ENCODE measurements at regions not wholly inside any gene's neighbourhood (a gene's known extent, or its start where the extent isn't known, plus 50 kb on each side); places are given as distances from the start of the nearest gene placed in this dataset.
"Not testable (repeated sequence)": the region's sequence is repeated elsewhere in the genome, so short reads cannot be mapped to it uniquely, and the experiment has no call there.

DNA sequence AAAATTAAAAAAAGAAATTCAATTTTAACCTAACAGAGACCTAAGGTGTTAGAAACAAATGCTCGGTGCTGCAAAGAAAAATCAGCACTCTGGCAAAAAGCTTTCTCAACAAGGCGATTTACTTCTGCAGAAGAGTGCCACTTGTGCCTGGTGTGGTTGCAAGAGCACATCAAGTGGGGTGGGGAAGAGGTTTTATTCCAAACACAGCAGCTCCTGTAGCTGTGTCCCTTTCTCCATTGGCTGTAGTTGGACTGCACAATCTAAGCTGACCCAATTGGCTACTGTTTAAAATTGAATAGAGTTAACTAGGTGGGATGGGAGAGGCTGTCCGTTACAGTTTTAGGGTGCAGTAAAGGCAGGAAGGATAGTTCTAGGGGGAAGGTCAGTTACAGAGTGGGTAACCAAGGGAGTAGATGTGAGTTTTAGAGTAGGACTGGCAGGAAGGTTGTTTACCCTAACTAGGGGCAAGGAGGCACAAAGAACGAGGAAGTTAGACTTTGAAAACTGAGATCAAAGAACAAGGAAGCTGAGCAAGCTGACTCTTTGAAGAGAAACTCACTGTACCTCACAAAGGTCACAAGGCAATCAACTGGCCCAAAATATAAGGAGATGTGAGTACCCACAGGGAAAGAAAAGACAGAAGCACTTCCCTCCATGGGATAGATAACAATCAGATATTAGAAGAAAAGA, 145.7 kb downstream of the LIG4 start:
- no peak overlapping the region for H3K4me3 Mint-ChIP-seq

GRCh38 chr13:108064372-108064771, 151.0 kb downstream of the LIG4 start:
- H3K27me3 ChIP-seq (ENCODE audit: control insufficient read depth, insufficient read depth, low read length, poor library complexity, severe bottlenecking); H3K4me3 ChIP-seq (ENCODE audit: low read length); H3K27ac ChIP-seq (ENCODE audit: low read depth, low read length); H3K36me3 ChIP-seq (ENCODE audit: control insufficient read depth, insufficient read depth, low read length); H3K4me3 Mint-ChIP-seq; H3K27me3 Mint-ChIP-seq (ENCODE audit: insufficient read depth); H3K27ac Mint-ChIP-seq; H3K4me1 ChIP-seq (ENCODE audit: control insufficient read depth, insufficient read depth, low read length); H3K4me1 Mint-ChIP-seq; H3K9ac ChIP-seq (ENCODE audit: extremely low read depth, low read length, poor library complexity, severe bottlenecking); DNase-seq; H3K36me3 Mint-ChIP-seq (ENCODE audit: low read depth): not testable (repeated sequence)
- H3K9me3 Mint-ChIP-seq: peaks cover 47% of the 10 kb centered on the region
- H3K9me3 ChIP-seq (ENCODE audit: control insufficient read depth, low read length): peaks cover 39% of the 10 kb centered on the region
- 79% methylated on average over 1 of the region's 1 CpG; no CpG with 5 or more reads in 1 of the 2 experiments for WGBS, 2 experiments (ENCODE audit: insufficient coverage in 1 of 2, insufficient read length in 1 of 2)

More for the DNA sequence above, 145.7 kb downstream of the LIG4 start:
- H3K36me3 ChIP-seq (ENCODE audit: control insufficient read depth, insufficient read depth, low read length): no peaks in the 10 kb centered on the region
- H3K27me3 ChIP-seq (ENCODE audit: control insufficient read depth, insufficient read depth, low read length, poor library complexity, severe bottlenecking): no peaks in the 10 kb centered on the region
- no peak for DNase-seq
- no peak overlapping the region for H3K27ac ChIP-seq (ENCODE audit: low read depth, low read length)
- H3K9ac ChIP-seq (ENCODE audit: extremely low read depth, low read length, poor library complexity, severe bottlenecking): no peak overlapping the region
- Mint-ChIP-seq H3K27ac (no peak overlapping the region), H3K36me3 (ENCODE audit: low read depth) (peaks cover 2% of the 10 kb centered on the region), H3K27me3 (ENCODE audit: insufficient read depth) (peaks cover 4% of the 10 kb centered on the region), H3K4me1 (no peaks in the 10 kb centered on the region), H3K9me3 (peaks cover 36% of the 10 kb centered on the region)
- peaks cover 38% of the 10 kb centered on the region for H3K9me3 ChIP-seq (ENCODE audit: control insufficient read depth, low read length)
- WGBS, 2 experiments (ENCODE audit: insufficient coverage in 1 of 2, insufficient read length in 1 of 2): 80 to 84% methylated on average over 4 of the region's 4 CpGs
- H3K4me1 ChIP-seq (ENCODE audit: control insufficient read depth, insufficient read depth, low read length): no peaks in the 10 kb centered on the region
- TF ChIP-seq CTCF (conservative IDR thresholded peaks at IDR 0.05): no peak
- peak overlapping the region; percentile 48 for H3K4me3 ChIP-seq (ENCODE audit: low read length)

- no peak for TF ChIP-seq CTCF (conservative IDR thresholded peaks at IDR 0.05)
- peak; percentile 64 for DNase-seq
- 58 to 68% methylated on average over 5 to 6 of the region's 6 CpGs for WGBS, 2 experiments (ENCODE audit: insufficient coverage in 1 of 2, insufficient read length in 1 of 2)
These were observed 155.2 kb downstream of the LIG4 start for GRCh38 chr13:108060111-108060510.

More at GRCh38 chr13:108060111-108060510, 155.2 kb downstream of the LIG4 start:
- Histone ChIP-seq H3K36me3 (ENCODE audit: control insufficient read depth, insufficient read depth, low read length) (no peaks in the 10 kb centered on the region), H3K9ac (ENCODE audit: extremely low read depth, low read length, poor library complexity, severe bottlenecking) (no peak overlapping the region), H3K27ac (ENCODE audit: low read depth, low read length) (no peak overlapping the region), H3K4me1 (ENCODE audit: control insufficient read depth, insufficient read depth, low read length) (no peaks in the 10 kb centered on the region), H3K9me3 (ENCODE audit: control insufficient read depth, low read length) (peaks cover 17% of the 10 kb centered on the region), H3K27me3 (ENCODE audit: control insufficient read depth, insufficient read depth, low read length, poor library complexity, severe bottlenecking) (no peaks in the 10 kb centered on the region), H3K4me3 (ENCODE audit: low read length) (no peak overlapping the region)
- Mint-ChIP-seq H3K4me3 (no peak overlapping the region), H3K4me1 (no peaks in the 10 kb centered on the region), H3K27ac (no peak overlapping the region), H3K27me3 (ENCODE audit: insufficient read depth) (no peaks in the 10 kb centered on the region), H3K9me3 (peaks cover 23% of the 10 kb centered on the region), H3K36me3 (ENCODE audit: low read depth) (no peaks in the 10 kb centered on the region)
